ENCODE measurements at regions not wholly inside any gene's neighbourhood (a gene's known extent, or its start where the extent isn't known, plus 50 kb on each side); places are given as distances from the start of the nearest gene placed in this dataset.

DNA sequence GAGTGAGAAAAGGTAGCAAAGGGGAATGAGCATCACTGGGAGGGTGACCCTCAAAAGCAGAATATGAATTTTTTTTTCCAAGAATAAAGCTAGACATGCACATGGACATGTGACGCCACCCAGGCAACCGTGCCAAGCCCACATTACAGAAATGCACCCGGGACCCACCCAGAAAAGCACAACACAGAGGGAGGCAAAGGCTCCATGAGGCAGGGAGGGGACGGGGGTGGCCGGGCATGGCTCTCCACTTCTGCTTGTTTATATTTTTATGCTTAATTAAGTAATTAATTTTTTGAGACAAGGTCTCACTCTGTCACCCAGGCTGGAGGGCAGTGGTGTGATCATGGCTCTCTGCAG is 1524.3 kb downstream of the BRD1 start:
- TF ChIP-seq, protein P1, sequence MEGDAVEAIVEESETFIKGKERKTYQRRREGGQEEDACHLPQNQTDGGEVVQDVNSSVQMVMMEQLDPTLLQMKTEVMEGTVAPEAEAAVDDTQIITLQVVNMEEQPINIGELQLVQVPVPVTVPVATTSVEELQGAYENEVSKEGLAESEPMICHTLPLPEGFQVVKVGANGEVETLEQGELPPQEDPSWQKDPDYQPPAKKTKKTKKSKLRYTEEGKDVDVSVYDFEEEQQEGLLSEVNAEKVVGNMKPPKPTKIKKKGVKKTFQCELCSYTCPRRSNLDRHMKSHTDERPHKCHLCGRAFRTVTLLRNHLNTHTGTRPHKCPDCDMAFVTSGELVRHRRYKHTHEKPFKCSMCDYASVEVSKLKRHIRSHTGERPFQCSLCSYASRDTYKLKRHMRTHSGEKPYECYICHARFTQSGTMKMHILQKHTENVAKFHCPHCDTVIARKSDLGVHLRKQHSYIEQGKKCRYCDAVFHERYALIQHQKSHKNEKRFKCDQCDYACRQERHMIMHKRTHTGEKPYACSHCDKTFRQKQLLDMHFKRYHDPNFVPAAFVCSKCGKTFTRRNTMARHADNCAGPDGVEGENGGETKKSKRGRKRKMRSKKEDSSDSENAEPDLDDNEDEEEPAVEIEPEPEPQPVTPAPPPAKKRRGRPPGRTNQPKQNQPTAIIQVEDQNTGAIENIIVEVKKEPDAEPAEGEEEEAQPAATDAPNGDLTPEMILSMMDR (IDR thresholded peaks at IDR 0.05) = no peak
- no peak for TF ChIP-seq EZH2 (IDR thresholded peaks at IDR 0.05; ENCODE audit: borderline replicate concordance, insufficient read depth, low read depth, low read length, poor library complexity, severe bottlenecking)
